ENCODE measurements at regions not wholly inside any gene's neighbourhood (a gene's known extent, or its start where the extent isn't known, plus 50 kb on each side); places are given as distances from the start of the nearest gene placed in this dataset.

DNA sequence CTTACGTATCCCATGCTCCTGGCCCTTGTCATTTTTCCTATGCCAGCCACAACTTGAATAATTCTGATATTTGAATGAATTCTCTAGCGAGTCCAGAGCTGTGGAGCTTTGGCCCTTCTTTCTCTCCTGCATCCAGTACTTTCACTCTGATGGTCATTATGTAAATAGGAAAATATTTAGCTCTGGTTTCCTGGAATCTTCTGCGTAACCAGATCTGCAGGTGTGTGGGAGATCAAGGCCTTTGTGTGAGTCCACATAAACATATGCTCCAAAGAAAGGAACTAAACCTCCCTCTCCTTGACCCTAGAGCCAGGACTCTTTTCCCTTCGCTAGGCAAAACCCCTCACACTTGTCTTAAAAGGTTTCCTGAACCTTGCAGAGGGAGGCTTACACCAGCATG is 132.5 kb upstream of the THBS1 start:
- Histone ChIP-seq H3K4me1 (no peaks in the 10 kb centered on the region), H3K4me2 (no peak overlapping the region), H3K4me3 (no peak overlapping the region), H3K9me3 (no peaks in the 10 kb centered on the region), H3K27ac (no peak overlapping the region)
- CTCF ChIA-PET: interaction anchor here (1.5 kb wide), 1 partner anchor 276 kb away, joined by 4 read pairs; no protein-coding TSS in a partner anchor
- POLR2A ChIA-PET: no interaction called here
- DNase-seq (ENCODE audit: low read depth in 1 of 2, low spot score in 1 of 2) (no peak), ATAC-seq (no peak), FAIRE-seq (no peak)
- TF ChIP-seq MAFK (IDR thresholded peaks at IDR 0.05; ENCODE audit: partially characterized antibody) (no peak), GATA3 (IDR thresholded peaks at IDR 0.05; ENCODE audit: borderline replicate concordance) (no peak), EP300 (IDR thresholded peaks at IDR 0.05) (no peak), RAD21 (conservative IDR thresholded peaks at IDR 0.05 in 1 of 2, IDR thresholded peaks at IDR 0.05 in 1 of 2) (no peak), EHMT2 (IDR thresholded peaks at IDR 0.05; ENCODE audit: low read depth) (no peak), NR3C1 (IDR thresholded peaks at IDR 0.05) (no peak), ZNF302 (CRISPR knock-in tag; IDR thresholded peaks at IDR 0.05) (no peak), CHD4 (IDR thresholded peaks at IDR 0.05; ENCODE audit: borderline replicate concordance) (no peak), ZSCAN20 (CRISPR knock-in tag; IDR thresholded peaks at IDR 0.05) (no peak)
- WGBS (ENCODE audit: missing lambda C conversion rate): 77% methylated on average over 4 of the region's 4 CpGs

- 78% methylated on average over 1 of the region's 1 CpG for WGBS (ENCODE audit: missing lambda C conversion rate)
- FAIRE-seq (no peak), ATAC-seq (no peak), DNase-seq (ENCODE audit: low read depth in 1 of 2, low spot score in 1 of 2) (no peak)
- TF ChIP-seq EP300 (IDR thresholded peaks at IDR 0.05) (no peak), ZNF302 (CRISPR knock-in tag; IDR thresholded peaks at IDR 0.05) (no peak), MAFK (IDR thresholded peaks at IDR 0.05; ENCODE audit: partially characterized antibody) (no peak), HOXB5 (CRISPR knock-in tag; IDR thresholded peaks at IDR 0.05) (no peak), SREBF2 (IDR thresholded peaks at IDR 0.05) (no peak)
- TF ChIP-seq, protein P1, sequence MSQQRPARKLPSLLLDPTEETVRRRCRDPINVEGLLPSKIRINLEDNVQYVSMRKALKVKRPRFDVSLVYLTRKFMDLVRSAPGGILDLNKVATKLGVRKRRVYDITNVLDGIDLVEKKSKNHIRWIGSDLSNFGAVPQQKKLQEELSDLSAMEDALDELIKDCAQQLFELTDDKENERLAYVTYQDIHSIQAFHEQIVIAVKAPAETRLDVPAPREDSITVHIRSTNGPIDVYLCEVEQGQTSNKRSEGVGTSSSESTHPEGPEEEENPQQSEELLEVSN (IDR thresholded peaks at IDR 0.05; ENCODE audit: borderline replicate concordance, low read depth): no peak
- ChIA-PET CTCF (no interaction called here), POLR2A (no interaction called here)
- H3K4me1 ChIP-seq: peaks cover 10% of the 10 kb centered on the region
- no peak overlapping the region for H3K4me3 ChIP-seq
- H3K4me2 ChIP-seq: no peak overlapping the region
- H3K27ac ChIP-seq: no peak overlapping the region
- H3K9me3 ChIP-seq: no peaks in the 10 kb centered on the region
These were observed 129.7 kb upstream of the THBS1 start for GRCh38 chr15:39451121-39451688.

GRCh38 chr15:39451871-39452270 is 129.0 kb upstream of the THBS1 start:
- FAIRE-seq: no peak
- ChIA-PET CTCF (no interaction called here), POLR2A (no interaction called here)
- DNase-seq (ENCODE audit: low read depth in 1 of 2, low spot score in 1 of 2): no peak
- Histone ChIP-seq H3K27ac (no peak overlapping the region), H3K4me1 (peaks cover 10% of the 10 kb centered on the region), H3K9me3 (no peaks in the 10 kb centered on the region), H3K4me3 (no peak overlapping the region), H3K4me2 (no peak overlapping the region)
- TF ChIP-seq ZSCAN20 (CRISPR knock-in tag; IDR thresholded peaks at IDR 0.05): no peak
- TF ChIP-seq TFCP2L1 (CRISPR knock-in tag; IDR thresholded peaks at IDR 0.05): no peak
- no peak for TF ChIP-seq RAD21 (conservative IDR thresholded peaks at IDR 0.05 in 1 of 2, IDR thresholded peaks at IDR 0.05 in 1 of 2)
- TF ChIP-seq CEBPB (IDR thresholded peaks at IDR 0.05): no peak
- TF ChIP-seq POLR2A (IDR thresholded peaks at IDR 0.05; ENCODE audit: low read length): no peak
- TF ChIP-seq, protein P2, sequence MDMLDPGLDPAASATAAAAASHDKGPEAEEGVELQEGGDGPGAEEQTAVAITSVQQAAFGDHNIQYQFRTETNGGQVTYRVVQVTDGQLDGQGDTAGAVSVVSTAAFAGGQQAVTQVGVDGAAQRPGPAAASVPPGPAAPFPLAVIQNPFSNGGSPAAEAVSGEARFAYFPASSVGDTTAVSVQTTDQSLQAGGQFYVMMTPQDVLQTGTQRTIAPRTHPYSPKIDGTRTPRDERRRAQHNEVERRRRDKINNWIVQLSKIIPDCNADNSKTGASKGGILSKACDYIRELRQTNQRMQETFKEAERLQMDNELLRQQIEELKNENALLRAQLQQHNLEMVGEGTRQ (IDR thresholded peaks at IDR 0.05): no peak
- TF ChIP-seq HMGXB4 (CRISPR knock-in tag; IDR thresholded peaks at IDR 0.05; ENCODE audit: borderline replicate concordance): no peak
- no peak for TF ChIP-seq POLR2AphosphoS2 (conservative IDR thresholded peaks at IDR 0.05; ENCODE audit: low read length)
- no peak for TF ChIP-seq CTCF (IDR thresholded peaks at IDR 0.05)
- no peak for ATAC-seq
- WGBS (ENCODE audit: missing lambda C conversion rate): 69% methylated on average over 7 of the region's 7 CpGs

All from A549 (cell line).